GM21723 (cell line): ENCODE measurements at regions not wholly inside any gene's neighbourhood (a gene's known extent, or its start where the extent isn't known, plus 50 kb on each side); places are given as distances from the start of the nearest gene placed in this dataset.
"Not testable (repeated sequence)": the region's sequence is repeated elsewhere in the genome, so short reads cannot be mapped to it uniquely, and the experiment has no call there.

Experiments
- ATAC-seq: cut with Tn5 transposase; IDR thresholded peaks from one replicate; pipeline ENCODE4 v1.9.1; 2021; ENCODE audit warnings: mild to moderate bottlenecking, moderate library complexity; ENCODE audit not compliant: unreplicated experiment

- ATAC-seq, result no peak
These were observed 53.4 kb downstream of the HES1 start for GRCh38 chr3:194189243-194189791.

DNA sequence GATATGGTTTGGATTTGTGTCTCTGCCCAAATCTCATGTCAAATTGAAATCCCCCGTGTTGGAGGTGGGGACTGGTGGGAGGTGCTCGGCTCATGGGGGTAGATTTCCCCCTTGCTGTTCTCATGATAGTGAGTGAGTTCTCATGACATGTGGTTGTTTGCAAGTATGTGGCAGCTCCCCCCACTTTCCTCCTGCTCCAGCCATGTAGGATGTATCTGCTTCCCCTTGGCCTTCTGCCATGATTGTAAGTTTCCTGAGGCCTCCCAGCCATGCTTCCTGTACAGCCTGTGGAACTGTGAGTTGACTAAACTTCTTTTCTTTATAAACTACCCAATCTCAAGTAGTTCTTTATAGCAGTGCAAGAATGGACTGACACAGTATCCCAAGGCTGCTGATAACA lies 55.9 kb downstream of the HES1 start:
- not testable (repeated sequence) for ATAC-seq

GRCh38 chr3:194194051-194194756 lies 58.3 kb downstream of the HES1 start:
- ATAC-seq, result no peak

- ATAC-seq, result no peak
These were observed 58.8 kb downstream of the HES1 start for GRCh38 chr3:194194757-194195085.

- no peak for ATAC-seq
These were observed 59.7 kb downstream of the HES1 start for GRCh38 chr3:194195611-194196010.

DNA sequence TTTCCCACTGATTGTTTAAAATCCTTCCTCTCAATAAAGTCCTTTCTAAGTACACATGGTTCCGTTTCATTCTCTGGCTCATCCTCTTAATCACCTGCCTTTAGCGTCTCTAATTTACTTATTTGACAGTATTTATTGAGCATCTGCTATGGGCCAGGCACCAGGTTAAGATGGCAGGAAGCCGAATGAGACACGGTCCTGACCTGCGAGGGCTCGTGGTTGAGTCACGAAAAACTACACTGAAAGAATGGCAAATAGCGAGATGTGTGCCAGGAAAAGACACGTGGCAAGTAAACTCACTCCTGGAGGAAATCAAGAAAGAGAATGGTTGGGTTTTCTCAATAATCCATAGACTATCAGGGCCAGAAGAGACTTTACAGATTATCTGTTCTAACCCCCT lies 60.9 kb downstream of the HES1 start:
- ATAC-seq, result no peak

DNA sequence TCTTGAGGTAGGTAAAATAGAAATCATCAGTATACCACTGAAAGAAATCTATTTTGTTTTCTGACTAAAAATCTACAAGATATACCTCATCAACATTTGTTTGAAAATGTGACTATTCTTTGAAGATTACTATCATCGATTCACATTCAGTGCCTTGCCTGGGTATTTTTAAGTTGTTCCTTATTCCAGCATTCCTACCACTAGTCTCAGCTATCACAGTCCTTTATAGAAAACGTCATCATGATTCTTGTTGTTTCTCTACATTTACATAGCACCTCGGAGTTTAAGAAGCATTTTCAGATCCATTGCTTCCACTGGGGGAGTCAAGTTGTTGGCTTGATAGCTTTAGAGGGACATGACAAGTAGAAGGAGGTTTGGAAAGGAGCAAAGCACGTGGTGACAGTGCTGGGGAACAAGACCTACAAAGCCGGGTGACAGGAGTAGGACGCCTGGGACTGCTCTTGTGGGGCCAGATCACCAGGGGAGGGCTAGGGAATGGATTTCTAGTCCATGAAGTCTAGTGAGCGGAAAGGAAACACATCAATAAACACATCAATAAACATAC lies 61.5 kb downstream of the HES1 start:
- no peak for ATAC-seq

DNA sequence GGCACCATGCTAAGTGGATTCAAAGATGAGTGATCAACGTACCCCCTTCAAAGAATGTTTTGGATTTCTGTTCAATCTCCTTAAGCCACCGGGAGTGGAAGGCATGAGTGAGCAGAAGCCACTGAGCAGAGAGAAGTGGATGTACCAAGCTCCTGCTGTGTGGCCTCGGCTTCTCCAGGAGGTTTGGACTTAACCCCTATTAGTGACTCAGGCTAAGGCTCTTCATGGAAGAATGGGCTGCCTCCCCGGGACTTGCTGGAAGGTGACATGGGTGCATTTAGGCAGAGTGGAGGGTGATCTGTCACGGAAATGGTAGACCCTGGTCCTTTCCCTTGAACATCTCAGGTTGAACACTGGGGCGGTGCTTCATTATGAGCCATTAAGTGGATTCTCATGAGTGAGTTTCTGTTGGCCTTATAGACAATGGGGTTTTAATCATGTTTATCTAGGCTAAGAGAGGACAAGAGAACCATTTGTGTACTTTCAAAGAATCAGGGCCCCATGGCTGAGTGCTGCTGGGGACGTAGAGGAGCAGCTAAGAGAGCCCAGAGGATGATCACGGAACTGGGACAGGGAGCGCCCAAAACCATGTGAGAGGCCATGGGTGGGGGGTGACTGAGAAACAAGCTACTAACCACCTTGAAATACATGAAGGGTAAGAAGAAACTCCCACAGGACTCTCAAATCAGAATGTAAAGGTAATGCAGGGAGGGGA lies 62.2 kb downstream of the HES1 start:
- no peak for ATAC-seq

DNA sequence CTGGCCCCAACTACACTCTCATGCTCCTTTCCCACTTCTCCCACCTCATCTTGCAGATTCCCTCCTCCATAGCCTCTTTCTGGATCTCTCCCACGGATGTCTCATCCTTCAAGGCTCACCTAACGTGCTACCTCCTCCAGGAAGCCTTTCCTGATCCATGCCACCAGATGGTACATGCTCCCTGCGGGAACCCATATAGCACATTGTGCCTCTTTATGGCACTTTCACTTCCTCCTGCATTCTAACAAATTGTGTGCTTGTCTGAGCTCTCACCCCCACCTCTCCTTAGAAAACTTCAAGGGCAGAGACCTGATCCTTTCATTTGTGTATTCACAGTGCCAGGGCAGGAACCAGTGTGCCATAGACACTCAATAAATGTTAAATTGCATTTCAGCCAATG lies 63.0 kb downstream of the HES1 start:
- ATAC-seq, result no peak

GRCh38 chr3:194200422-194201081 lies 64.6 kb downstream of the HES1 start:
- ATAC-seq, result no peak

DNA sequence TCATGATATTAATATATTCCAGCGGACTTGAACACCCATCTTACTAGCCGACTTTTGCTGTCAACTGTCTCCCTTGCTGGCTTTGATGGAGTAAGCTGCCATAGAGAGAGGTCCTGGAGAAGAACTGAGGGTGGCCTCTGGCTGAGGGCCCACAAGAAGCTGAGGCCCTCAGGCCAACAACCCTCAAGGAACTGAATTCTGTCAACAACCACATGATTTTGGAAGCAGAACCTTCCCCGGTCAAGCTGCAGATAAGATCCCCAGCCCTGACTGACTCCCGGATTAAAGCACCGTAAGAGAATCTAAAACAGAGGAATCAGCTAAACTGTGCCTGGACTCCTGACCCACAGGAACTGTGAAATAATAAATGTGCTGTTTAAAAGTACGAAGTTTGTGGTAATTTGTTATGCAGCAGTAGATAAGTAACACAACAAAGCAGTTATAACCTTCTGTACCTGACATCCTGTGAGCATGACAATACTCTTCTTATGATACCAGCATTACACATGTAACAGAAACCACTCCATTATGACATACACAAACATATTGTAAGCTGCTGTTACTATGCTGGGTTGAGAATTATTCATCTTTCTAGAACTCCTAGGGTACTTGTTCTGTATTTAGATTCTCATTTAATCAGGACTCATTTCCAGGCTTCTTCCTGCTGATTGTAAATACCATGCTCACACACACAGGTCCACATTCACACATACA lies 66.2 kb downstream of the HES1 start:
- ATAC-seq, result no peak

DNA sequence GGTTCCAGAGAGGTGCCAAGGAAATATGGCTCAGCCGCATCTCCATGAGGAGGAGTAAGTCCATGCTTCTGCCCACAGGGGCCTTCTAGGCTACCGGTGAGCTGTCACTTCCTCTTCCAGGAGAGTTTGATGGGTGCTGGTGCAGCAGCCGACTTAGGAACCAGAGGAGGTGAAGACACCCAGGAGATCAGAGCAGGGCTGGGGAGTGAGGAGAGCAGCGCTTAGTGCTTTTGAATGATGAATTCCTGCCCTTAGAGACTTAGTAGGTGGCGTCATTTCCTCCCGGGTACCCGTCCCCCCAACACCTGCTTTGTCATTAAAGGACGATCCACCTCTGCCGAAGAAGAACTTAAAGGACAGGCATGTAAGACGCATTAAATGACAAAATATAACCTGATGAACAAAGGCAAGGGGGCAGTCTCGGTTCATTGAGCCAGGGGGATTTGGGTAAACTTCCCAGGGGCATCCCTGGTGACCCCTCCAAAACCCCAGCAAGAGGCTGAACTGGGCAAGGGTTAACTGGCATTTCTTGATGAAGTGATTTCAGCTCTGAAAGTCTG lies 67.6 kb downstream of the HES1 start:
- peak; percentile 43 for ATAC-seq

DNA sequence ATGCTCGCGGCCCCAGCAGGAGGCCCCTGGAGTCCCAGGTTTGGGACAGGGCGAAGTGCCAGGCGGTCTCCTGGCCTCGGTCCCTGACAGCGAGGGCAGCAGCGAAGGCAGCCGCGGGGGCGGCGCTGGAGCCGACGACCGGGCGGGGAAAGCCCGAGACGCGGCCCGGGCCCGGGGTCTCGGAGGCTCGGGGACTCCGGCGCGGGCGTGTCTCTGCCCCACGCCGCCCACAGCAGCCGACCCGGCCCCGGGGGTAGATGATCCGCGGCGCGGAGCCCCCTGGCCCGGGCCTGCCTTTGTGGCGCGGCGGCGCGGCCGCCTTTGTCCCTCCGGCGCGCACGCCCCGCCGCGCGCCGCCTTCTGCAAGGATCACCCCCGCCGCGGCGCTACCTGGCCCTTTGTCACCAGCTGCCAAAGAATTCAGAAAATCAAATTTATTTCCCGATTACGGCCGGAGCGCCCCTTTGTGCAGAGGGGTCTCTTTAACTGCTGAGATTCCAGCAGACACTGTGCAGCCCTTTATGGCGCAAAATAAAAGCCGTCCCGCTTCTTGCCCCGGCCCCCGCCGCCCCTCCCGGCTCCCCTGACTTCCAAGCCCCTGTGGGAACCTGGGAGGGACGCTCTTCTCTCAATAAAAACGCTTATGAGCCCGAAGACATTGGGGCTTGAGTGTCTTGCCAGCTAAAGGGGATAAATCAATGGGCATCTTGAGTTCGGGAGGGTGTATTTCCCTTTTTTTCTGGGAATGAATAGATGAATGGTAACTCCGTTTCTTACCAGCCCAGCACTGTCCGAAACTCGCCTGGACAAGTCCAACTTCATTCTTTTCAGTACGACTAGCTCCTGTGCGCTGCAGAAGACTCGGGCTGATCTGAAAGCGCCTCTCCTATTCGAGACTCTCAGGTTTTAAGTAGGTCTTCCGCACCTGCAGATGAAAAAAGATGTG lies 68.4 kb downstream of the HES1 start:
- ATAC-seq, result no peak

GRCh38 chr3:194205675-194206133 lies 69.8 kb downstream of the HES1 start:
- no peak for ATAC-seq

- no peak for ATAC-seq
These were observed 70.4 kb downstream of the HES1 start for GRCh38 chr3:194206320-194206719.

DNA sequence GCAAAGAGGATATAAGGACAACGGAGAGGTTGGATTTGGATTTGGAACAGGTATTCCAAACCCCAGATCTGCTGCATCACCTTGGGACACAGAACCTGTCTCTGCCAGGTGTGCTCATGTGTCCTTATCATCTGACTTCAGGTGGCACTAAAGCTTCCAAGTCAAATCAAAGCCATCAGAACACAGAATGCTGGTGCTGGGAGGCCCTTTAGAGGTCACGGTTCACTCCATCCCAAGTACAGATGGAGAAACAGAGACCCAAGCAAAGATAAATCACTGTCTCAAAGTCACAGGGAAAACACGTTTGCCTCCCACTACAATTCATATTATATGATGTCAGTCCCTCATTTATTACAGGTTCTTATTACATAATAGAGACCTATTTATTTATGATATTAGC lies 72.8 kb downstream of the HES1 start:
- no peak for ATAC-seq

GRCh38 chr3:194212161-194212844 lies 76.4 kb downstream of the HES1 start:
- no peak for ATAC-seq

GRCh38 chr3:194212845-194213331 lies 76.9 kb downstream of the HES1 start:
- ATAC-seq, result no peak

DNA sequence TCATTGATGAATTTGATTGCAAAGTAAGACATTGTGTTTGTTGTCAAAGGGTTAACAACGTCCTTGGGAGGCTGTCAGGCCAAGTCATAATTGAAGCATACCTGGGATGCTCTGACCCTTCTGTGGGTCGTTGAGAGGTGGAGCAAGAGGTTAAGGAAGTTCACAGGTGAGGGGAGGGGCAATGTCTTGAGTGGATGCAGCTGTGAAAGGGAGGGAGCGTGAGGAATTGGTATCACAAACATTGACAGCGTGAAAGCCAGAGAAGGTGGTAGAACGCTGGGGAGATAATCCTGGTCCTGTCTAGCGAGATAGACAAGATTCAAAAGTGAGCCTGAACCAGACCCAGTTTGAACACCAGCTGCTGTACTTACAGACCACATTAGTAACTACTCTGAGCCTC lies 79.4 kb downstream of the HES1 start:
- ATAC-seq, result no peak
